Tibial artery (tissue), 4 donors: ENCODE measurements at regions not wholly inside any gene's neighbourhood (a gene's known extent, or its start where the extent isn't known, plus 50 kb on each side); places are given as distances from the start of the nearest gene placed in this dataset.

ENCODE experiments used
- DNase-seq, 2 donors: peaks; one replicate each; pipeline ENCODE4 v3.0.0-alpha.2; 2019
- H3K27ac ChIP-seq, 2 donors: fragments of 200-600 bp; sonication (generic) in 1 of 2; 1 replicate in 1 of 2; 2 replicates in 1 of 2; pipeline ENCODE4 v1.5.1; 2018 to 2019; ENCODE audit warnings: mild to moderate bottlenecking in 1 of 2
- H3K27me3 ChIP-seq, 2 donors: fragments of 200-600 bp; sonication (generic) in 1 of 2; one replicate each; pipeline versions ENCODE4 v1.5.1 to v1.6.0; 2016 to 2019
- H3K36me3 ChIP-seq, 3 donors: fragments of 200-600 bp; sonication (generic) in 2 of 3; one replicate each; pipeline ENCODE4 v1.5.1; 2016 to 2019; ENCODE audit warnings: mild to moderate bottlenecking in 2 of 3
- H3K4me1 ChIP-seq, 4 donors: fragments of 200-600 bp; sonication (generic) in 2 of 4; 1 replicate in 3 of 4; 2 replicates in 1 of 4; pipeline ENCODE4 v1.5.1; 2016 to 2019
- H3K4me3 ChIP-seq, 2 donors: fragments of 200-600 bp; sonication (generic) in 1 of 2; 1 replicate in 1 of 2; 2 replicates in 1 of 2; pipeline ENCODE4 v1.5.1; 2018 to 2019; ENCODE audit warnings: mild to moderate bottlenecking in 2 of 2
- H3K9me3 ChIP-seq, 3 donors: fragments of 200-600 bp; sonication (generic) in 1 of 3; one replicate each; pipeline ENCODE4 v1.5.1; 2016 to 2019
- intact Hi-C: fragments of 100-400 bp; cut with DNase I; formaldehyde crosslinking; loops from one replicate; pipeline ENCODE4 v1.15.0; 2023; ENCODE audit warnings: low total_unique reads
- TF ChIP-seq, protein P1 (sequence below), 2 experiments: fragments of 200-600 bp in 1 of 2; fragments of 450-650 bp in 1 of 2; IDR thresholded peaks; one replicate each; pipeline ENCODE4 v1.5.1; 2017 to 2019; ENCODE audit warnings: antibody characterized with exemption in 2 of 2, mild to moderate bottlenecking in 1 of 2, moderate library complexity in 1 of 2

DNA sequence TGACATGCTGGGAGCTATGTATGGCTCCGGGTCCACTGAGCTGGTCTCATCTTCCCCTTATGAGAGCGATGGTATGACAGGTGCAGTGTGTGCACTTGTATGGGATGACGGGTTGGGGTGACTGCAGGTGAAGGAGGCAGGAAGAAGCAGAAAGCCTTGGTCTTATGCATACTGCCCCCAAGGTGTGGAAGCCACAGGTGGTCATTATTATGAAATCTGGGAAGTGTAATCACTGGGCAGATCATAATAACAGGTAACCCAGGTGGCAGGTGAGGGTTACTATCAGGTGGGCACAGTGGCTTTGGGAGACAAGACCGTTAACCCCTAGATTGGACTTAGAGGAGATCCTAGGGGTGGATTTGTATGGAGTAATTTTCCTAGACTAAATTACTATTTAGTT is 118.0 kb downstream of the RFC3 start:
- TF ChIP-seq, protein P1, sequence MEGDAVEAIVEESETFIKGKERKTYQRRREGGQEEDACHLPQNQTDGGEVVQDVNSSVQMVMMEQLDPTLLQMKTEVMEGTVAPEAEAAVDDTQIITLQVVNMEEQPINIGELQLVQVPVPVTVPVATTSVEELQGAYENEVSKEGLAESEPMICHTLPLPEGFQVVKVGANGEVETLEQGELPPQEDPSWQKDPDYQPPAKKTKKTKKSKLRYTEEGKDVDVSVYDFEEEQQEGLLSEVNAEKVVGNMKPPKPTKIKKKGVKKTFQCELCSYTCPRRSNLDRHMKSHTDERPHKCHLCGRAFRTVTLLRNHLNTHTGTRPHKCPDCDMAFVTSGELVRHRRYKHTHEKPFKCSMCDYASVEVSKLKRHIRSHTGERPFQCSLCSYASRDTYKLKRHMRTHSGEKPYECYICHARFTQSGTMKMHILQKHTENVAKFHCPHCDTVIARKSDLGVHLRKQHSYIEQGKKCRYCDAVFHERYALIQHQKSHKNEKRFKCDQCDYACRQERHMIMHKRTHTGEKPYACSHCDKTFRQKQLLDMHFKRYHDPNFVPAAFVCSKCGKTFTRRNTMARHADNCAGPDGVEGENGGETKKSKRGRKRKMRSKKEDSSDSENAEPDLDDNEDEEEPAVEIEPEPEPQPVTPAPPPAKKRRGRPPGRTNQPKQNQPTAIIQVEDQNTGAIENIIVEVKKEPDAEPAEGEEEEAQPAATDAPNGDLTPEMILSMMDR (IDR thresholded peaks at IDR 0.05), result no peak
- Histone ChIP-seq H3K27ac (no peak overlapping the region), H3K4me1 (peaks cover 0 to 10% (median 0%) of the 10 kb centered on the region in 4 donors), H3K9me3 (no peaks in the 10 kb centered on the region), H3K27me3 (no peaks in the 10 kb centered on the region), H3K36me3 (no peaks in the 10 kb centered on the region), H3K4me3 (no peak overlapping the region)
- no peak for DNase-seq
- intact Hi-C loops, result no loop called here

DNA sequence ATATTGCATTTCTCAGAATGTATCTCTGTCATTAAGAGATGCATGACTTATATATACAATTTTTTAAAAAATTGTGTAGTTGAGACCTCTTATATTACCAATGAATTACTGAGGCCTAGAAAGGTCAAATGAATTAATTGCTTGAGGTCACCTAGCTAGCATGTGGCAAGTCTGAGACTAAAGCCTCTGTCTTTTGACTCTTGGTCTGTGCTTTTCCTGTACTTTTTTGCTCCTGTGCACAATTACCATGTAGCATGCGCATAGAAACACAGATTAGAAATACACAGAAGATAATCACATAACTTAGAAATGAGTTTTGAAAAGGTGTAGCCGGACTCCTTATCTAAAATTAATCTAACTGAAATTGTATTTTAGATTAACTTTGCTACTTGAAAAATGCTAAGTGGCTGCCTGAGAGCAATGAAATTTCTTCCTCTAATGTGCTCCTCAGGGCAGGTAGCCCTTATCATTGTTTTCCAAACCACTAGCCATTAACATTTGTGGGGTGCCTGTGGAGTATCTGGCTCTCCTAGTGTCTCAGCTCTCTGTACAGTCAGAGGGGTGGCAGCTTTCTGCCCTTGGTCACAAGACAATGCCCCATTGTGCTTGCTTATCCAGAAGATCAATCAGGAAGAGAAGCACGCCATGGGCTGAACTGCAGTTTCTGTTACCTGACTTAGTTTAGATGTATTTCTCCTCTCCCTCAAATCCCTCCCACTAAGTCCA is 119.6 kb downstream of the RFC3 start:
- Histone ChIP-seq H3K27me3 (no peaks in the 10 kb centered on the region), H3K27ac (no peak overlapping the region), H3K9me3 (no peaks in the 10 kb centered on the region), H3K4me1 (peaks cover 0 to 10% (median 0%) of the 10 kb centered on the region in 4 donors), H3K36me3 (no peaks in the 10 kb centered on the region), H3K4me3 (no peak overlapping the region)
- TF ChIP-seq, protein P1 (IDR thresholded peaks at IDR 0.05), result no peak
- DNase-seq, result no peak
- intact Hi-C loops, result no loop called here

DNA sequence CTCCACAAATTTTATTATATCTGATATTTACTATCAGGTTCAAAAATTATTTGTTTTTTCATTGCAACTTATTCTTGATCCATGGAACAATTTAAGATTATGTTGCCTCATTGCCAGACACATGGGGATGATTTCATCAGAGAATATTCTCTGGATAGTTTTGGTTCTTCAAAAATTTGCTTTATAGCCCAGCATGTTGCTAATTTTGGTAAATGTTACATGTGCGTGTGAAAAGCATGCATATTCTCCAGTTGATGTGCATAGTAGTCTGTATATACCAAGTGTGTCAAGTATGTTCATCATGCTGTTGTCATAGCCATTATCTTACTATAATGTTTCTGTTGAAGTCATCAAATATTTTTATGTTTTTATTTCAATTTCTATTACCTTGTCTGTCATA is 122.3 kb downstream of the RFC3 start:
- H3K9me3 ChIP-seq, result no peaks in the 10 kb centered on the region
- intact Hi-C loops, result no loop called here

DNA sequence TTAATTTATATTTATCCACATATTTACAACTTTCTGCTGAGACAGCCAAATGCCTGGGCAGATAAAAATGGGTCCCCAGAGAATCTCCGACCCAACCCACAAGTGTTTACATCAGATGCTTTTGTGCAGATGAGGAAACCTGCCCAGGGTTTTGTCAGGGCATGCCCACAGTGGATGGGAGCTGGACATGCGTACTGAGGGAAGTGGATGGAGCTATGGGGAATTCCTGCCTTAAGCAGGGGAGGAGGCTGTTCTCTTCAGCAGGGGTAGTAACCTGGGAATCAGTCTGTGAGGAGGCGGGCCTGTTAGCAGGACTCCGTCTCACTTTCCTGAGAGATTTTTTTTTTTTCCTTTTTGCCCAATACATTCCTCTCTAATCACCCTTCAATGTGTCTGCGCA is 122.9 kb downstream of the RFC3 start:
- Histone ChIP-seq H3K36me3 (no peaks in the 10 kb centered on the region), H3K27ac (no peak overlapping the region), H3K4me1 (no peaks in the 10 kb centered on the region), H3K9me3 (no peaks in the 10 kb centered on the region), H3K27me3 (no peaks in the 10 kb centered on the region), H3K4me3 (no peak overlapping the region)
- intact Hi-C loops, result no loop called here
- TF ChIP-seq, protein P1 (IDR thresholded peaks at IDR 0.05), result no peak
- no peak for DNase-seq

More for the DNA sequence above, 122.3 kb downstream of the RFC3 start:
- Histone ChIP-seq H3K4me1 (no peaks in the 10 kb centered on the region), H3K27ac (no peak overlapping the region), H3K27me3 (no peaks in the 10 kb centered on the region), H3K4me3 (no peak overlapping the region), H3K36me3 (no peaks in the 10 kb centered on the region)
- no peak for DNase-seq
- TF ChIP-seq, protein P1 (IDR thresholded peaks at IDR 0.05), result no peak

DNA sequence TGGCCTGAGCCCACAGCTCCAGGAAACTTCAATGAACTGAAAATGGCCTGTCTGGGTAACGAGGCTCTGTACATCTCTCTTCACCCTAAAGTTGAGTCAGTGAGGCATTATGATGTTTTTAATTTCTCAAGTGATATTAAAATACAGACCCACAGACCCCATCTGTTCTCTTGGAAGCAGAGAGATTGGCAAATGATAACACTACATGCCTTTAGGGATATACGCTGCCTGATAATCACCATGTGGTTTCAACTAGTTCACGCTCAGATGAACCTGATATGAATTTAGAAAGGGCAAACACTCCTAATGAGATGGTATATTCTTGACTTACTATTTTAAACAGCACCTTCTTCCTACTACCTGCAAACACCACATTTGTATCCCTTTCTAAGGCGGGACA is 127.5 kb downstream of the RFC3 start:
- TF ChIP-seq, protein P1 (IDR thresholded peaks at IDR 0.05), result no peak
- Histone ChIP-seq H3K9me3 (no peaks in the 10 kb centered on the region), H3K36me3 (no peaks in the 10 kb centered on the region), H3K4me1 (no peaks in the 10 kb centered on the region), H3K27me3 (no peaks in the 10 kb centered on the region), H3K27ac (no peak overlapping the region), H3K4me3 (no peak overlapping the region)
- intact Hi-C loops, result no loop called here
- no peak for DNase-seq
